ENCODE measurements at regions not wholly inside any gene's neighbourhood (a gene's known extent, or its start where the extent isn't known, plus 50 kb on each side); places are given as distances from the start of the nearest gene placed in this dataset.

DNA sequence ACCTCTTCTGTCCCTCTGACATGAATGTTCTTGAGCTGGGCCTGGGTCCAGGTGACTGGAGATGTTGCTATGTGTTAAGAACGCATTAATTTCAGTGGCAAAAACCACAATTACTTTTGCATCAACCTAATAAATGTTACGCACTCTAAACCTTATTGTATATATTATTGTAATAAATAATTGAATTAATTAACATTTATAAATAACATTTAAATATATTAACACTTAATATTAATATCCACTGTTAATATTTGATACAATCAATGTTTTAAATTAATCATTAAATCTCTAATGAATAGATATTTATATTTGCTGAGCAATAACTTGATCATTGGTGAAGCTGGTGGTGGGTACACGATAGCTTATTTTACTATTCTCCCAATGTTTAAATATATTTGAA is 97.4 kb downstream of the KCNF1 start:
- H3K36me3 ChIP-seq, result no peaks in the 10 kb centered on the region
- intact Hi-C loops (cut with DNase I; ENCODE audit: low total_unique reads), result no loop called here
- no peaks in the 10 kb centered on the region for H3K27me3 ChIP-seq
- H3K9me3 ChIP-seq, result no peaks in the 10 kb centered on the region
- no peak overlapping the region for H3K27ac ChIP-seq
- no peaks in the 10 kb centered on the region for H3K4me1 ChIP-seq
- no peak overlapping the region for H3K4me3 ChIP-seq
- TF ChIP-seq, protein P1, sequence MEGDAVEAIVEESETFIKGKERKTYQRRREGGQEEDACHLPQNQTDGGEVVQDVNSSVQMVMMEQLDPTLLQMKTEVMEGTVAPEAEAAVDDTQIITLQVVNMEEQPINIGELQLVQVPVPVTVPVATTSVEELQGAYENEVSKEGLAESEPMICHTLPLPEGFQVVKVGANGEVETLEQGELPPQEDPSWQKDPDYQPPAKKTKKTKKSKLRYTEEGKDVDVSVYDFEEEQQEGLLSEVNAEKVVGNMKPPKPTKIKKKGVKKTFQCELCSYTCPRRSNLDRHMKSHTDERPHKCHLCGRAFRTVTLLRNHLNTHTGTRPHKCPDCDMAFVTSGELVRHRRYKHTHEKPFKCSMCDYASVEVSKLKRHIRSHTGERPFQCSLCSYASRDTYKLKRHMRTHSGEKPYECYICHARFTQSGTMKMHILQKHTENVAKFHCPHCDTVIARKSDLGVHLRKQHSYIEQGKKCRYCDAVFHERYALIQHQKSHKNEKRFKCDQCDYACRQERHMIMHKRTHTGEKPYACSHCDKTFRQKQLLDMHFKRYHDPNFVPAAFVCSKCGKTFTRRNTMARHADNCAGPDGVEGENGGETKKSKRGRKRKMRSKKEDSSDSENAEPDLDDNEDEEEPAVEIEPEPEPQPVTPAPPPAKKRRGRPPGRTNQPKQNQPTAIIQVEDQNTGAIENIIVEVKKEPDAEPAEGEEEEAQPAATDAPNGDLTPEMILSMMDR (IDR thresholded peaks at IDR 0.05), result no peak
- no peak for TF ChIP-seq POLR2A (IDR thresholded peaks at IDR 0.05)
- no peak for DNase-seq

DNA sequence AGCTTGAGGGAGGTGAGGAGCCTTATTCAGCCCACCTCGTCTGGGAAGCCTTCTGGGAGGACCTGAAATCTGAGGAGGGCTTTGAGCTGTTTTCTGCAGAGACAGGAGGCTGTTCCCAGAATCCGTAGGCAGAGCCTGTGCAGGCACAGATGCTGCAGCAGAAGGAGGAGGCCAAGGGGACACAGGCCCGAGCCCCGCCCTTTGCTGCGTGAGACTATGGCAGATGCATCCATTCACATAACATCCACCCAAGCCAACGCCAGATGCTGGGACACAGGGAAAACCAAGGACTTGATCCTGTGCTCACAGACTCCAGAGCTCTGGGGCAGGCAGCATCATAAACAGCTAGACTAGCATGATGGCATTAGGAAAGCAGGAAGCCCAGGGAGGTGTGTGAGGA is 98.2 kb downstream of the KCNF1 start:
- H3K27ac ChIP-seq, result no peak overlapping the region
- H3K4me3 ChIP-seq, result no peak overlapping the region
- no peaks in the 10 kb centered on the region for H3K9me3 ChIP-seq
- H3K36me3 ChIP-seq, result no peaks in the 10 kb centered on the region
- TF ChIP-seq POLR2A (IDR thresholded peaks at IDR 0.05), result no peak
- TF ChIP-seq, protein P1 (IDR thresholded peaks at IDR 0.05), result no peak
- H3K27me3 ChIP-seq, result no peaks in the 10 kb centered on the region
- no peak for DNase-seq
- intact Hi-C loops (cut with DNase I; ENCODE audit: low total_unique reads), result no loop called here
- no peaks in the 10 kb centered on the region for H3K4me1 ChIP-seq

DNA sequence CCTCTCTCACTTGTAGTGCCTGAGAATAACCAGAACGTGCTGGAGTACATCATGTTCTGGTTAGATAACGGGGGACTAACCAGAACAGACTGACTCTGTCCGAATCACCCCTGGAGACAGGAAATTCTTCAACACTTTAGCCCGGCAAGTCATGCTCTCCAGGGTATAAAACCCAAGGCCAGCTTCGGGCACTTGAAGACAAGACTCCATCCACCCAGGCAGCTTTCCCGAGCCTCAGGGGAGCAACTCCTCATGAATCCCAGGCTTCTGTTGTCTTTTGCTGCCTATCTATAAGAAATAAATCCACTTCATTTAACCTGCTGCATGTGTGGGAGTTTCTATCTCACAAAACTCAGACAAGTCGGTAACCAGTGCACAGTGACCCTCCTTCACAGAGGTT is 99.6 kb downstream of the KCNF1 start:
- DNase-seq, result no peak
- Histone ChIP-seq H3K27ac (no peak overlapping the region), H3K36me3 (no peaks in the 10 kb centered on the region), H3K4me3 (no peak overlapping the region), H3K27me3 (no peaks in the 10 kb centered on the region), H3K9me3 (no peaks in the 10 kb centered on the region), H3K4me1 (no peaks in the 10 kb centered on the region)
- intact Hi-C loops (cut with DNase I; ENCODE audit: low total_unique reads), result no loop called here
- no peak for TF ChIP-seq POLR2A (IDR thresholded peaks at IDR 0.05)
- TF ChIP-seq, protein P1 (IDR thresholded peaks at IDR 0.05), result no peak

DNA sequence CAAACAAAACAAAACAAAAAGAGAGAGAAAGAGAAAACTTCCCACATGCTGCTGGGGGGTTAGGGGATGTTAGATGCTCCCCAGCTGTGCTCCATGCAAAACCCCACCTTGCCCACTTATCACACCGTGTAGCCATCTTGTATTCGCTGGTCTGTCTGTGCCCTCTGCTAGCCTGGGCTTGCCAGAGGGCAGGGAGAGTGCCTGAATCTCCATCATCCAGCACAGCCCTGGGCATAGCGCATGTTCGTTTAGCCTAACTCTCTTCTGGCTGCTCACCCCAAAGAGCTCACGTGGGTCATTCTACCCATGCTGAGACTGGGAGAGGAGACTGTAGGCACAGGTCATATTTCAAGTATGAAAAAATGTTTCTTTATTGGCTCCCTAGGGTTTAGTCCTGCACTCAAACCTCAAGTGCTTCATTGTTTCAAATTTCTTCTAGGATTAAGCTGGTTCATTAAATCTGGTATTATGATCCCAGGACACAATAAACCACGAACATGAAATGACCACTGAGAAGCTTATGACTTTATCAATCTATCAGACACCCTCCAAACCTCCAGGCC is 100.5 kb downstream of the KCNF1 start:
- Histone ChIP-seq H3K4me3 (no peak overlapping the region), H3K36me3 (no peaks in the 10 kb centered on the region), H3K27ac (no peak overlapping the region), H3K9me3 (no peaks in the 10 kb centered on the region), H3K4me1 (no peaks in the 10 kb centered on the region), H3K27me3 (no peaks in the 10 kb centered on the region)
- TF ChIP-seq POLR2A (IDR thresholded peaks at IDR 0.05), result no peak
- TF ChIP-seq, protein P1 (IDR thresholded peaks at IDR 0.05), result no peak
- intact Hi-C loops (cut with DNase I; ENCODE audit: low total_unique reads), result loop anchor here (1.0 kb wide), 1 partner anchor 21 kb away; no protein-coding TSS in a partner anchor
- DNase-seq, result no peak

DNA sequence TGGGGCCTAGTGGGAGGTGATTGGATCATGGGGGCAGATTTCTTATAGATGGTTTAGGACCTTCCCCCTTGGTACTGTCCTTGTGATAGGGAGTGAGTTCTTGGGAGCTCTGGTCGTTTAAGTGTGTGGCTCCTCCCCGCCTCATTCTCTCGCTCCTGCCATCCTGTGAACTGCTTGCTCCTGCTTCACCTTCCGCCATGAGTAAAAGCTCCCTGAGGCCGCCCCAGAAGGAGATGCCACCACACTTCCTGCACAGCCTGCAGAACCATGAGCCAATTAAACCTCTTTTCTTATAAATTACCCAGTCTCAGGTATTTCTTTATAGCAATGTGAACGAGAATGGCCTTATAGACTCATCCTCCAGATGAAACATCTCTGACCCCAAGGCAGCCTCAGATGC is 101.5 kb downstream of the KCNF1 start:
- Histone ChIP-seq H3K4me1 (no peaks in the 10 kb centered on the region), H3K36me3 (no peaks in the 10 kb centered on the region), H3K27me3 (no peaks in the 10 kb centered on the region), H3K4me3 (no peak overlapping the region), H3K27ac (no peak overlapping the region), H3K9me3 (no peaks in the 10 kb centered on the region)
- TF ChIP-seq, protein P1 (IDR thresholded peaks at IDR 0.05), result no peak
- no peak for TF ChIP-seq POLR2A (IDR thresholded peaks at IDR 0.05)
- intact Hi-C loops (cut with DNase I; ENCODE audit: low total_unique reads), result no loop called here
- no peak for DNase-seq

Data from uterus (tissue), 3 donors.